ENCODE measurements at regions not wholly inside any gene's neighbourhood (a gene's known extent, or its start where the extent isn't known, plus 50 kb on each side); places are given as distances from the start of the nearest gene placed in this dataset.

DNA sequence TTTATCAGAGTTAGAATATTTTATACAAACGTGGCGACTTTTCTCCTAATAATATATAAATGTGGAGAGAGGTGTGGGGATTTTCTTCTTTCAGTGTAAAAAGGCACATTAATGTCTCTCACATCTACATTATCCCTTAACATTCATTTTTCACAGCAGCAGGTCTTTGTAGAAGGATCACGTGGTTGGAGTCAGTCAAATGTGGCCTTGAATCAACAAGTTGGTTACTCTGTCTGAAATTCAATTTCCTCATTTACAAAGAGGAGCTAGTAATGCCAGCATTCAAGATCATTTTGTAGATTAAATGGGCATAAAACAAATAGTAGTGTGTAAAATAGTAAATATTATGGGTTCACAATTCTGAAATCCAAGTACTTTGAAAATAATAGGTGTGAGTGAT, 183.1 kb upstream of the SEMA3E start:
- no peaks in the 10 kb centered on the region for H3K4me1 ChIP-seq (ENCODE audit: control insufficient read depth in 2 of 3, insufficient read depth in 2 of 3, low read depth in 1 of 3, low read length in 3 of 3)
- no peak overlapping the region for H3K9ac ChIP-seq (ENCODE audit: low read length in 3 of 3)
- intact Hi-C loops (cut with DNase I), result no loop called here
- H3K36me3 ChIP-seq (ENCODE audit: control insufficient read depth in 2 of 3, insufficient read depth in 3 of 3, low read length in 3 of 3), result no peaks in the 10 kb centered on the region
- TF ChIP-seq, protein P1, sequence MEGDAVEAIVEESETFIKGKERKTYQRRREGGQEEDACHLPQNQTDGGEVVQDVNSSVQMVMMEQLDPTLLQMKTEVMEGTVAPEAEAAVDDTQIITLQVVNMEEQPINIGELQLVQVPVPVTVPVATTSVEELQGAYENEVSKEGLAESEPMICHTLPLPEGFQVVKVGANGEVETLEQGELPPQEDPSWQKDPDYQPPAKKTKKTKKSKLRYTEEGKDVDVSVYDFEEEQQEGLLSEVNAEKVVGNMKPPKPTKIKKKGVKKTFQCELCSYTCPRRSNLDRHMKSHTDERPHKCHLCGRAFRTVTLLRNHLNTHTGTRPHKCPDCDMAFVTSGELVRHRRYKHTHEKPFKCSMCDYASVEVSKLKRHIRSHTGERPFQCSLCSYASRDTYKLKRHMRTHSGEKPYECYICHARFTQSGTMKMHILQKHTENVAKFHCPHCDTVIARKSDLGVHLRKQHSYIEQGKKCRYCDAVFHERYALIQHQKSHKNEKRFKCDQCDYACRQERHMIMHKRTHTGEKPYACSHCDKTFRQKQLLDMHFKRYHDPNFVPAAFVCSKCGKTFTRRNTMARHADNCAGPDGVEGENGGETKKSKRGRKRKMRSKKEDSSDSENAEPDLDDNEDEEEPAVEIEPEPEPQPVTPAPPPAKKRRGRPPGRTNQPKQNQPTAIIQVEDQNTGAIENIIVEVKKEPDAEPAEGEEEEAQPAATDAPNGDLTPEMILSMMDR (IDR thresholded peaks at IDR 0.05; ENCODE audit: borderline replicate concordance, extremely low read depth, insufficient read depth), result no peak
- H3K4me3 ChIP-seq (ENCODE audit: low read length in 3 of 3), result no peak overlapping the region
- DNase-seq, result no peak
- FAIRE-seq, result no peak
- no peaks in the 10 kb centered on the region for H3K27me3 ChIP-seq (ENCODE audit: control insufficient read depth, insufficient read depth, low read length)
- no peak overlapping the region for H3K27ac ChIP-seq (ENCODE audit: low read depth in 2 of 2, low read length in 2 of 2)
- H3K9me3 ChIP-seq (ENCODE audit: control insufficient read depth in 2 of 3, insufficient read depth in 1 of 3, low read length in 3 of 3), result no peaks in the 10 kb centered on the region

DNA sequence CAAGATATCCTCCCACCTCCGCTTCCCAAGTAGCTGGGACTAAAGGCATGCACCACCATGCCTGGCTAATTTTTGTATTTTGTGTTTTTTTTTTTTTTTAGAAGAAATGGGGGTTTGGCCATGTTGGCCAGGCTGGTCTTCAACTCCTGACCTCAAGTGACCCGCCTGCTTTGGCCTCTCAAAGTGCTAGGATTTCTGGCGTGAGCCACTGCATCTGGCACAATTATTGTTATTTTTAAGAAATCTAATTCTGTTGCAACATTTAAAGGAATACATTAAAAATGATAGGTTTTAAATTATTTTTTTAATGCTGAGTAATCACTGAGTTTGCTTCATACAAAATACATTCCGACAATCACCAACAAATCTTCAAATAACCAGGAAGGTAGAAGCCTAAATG, 178.1 kb upstream of the SEMA3E start:
- Histone ChIP-seq H3K9ac (ENCODE audit: low read length in 3 of 3) (no peak overlapping the region), H3K4me3 (ENCODE audit: low read length in 3 of 3) (no peak overlapping the region), H3K9me3 (ENCODE audit: control insufficient read depth in 2 of 3, insufficient read depth in 1 of 3, low read length in 3 of 3) (no peaks in the 10 kb centered on the region), H3K4me1 (ENCODE audit: control insufficient read depth in 2 of 3, insufficient read depth in 2 of 3, low read depth in 1 of 3, low read length in 3 of 3) (no peaks in the 10 kb centered on the region), H3K27ac (ENCODE audit: low read depth in 2 of 2, low read length in 2 of 2) (no peak overlapping the region), H3K27me3 (ENCODE audit: control insufficient read depth, insufficient read depth, low read length) (no peaks in the 10 kb centered on the region), H3K36me3 (ENCODE audit: control insufficient read depth in 2 of 3, insufficient read depth in 3 of 3, low read length in 3 of 3) (no peaks in the 10 kb centered on the region)
- FAIRE-seq (no peak), DNase-seq (no peak)
- TF ChIP-seq, protein P1 (IDR thresholded peaks at IDR 0.05; ENCODE audit: borderline replicate concordance, extremely low read depth, insufficient read depth), result no peak
- intact Hi-C loops (cut with DNase I), result no loop called here

GRCh38 chr7:83824214-83824613, 175.3 kb upstream of the SEMA3E start:
- FAIRE-seq, result no peak
- TF ChIP-seq, protein P1 (IDR thresholded peaks at IDR 0.05; ENCODE audit: borderline replicate concordance, extremely low read depth, insufficient read depth), result no peak
- DNase-seq, result no peak
- H3K36me3 ChIP-seq (ENCODE audit: control insufficient read depth in 2 of 3, insufficient read depth in 3 of 3, low read length in 3 of 3), result no peaks in the 10 kb centered on the region
- no peak overlapping the region for H3K27ac ChIP-seq (ENCODE audit: low read depth in 2 of 2, low read length in 2 of 2)
- H3K27me3 ChIP-seq (ENCODE audit: control insufficient read depth, insufficient read depth, low read length), result no peaks in the 10 kb centered on the region
- intact Hi-C loops (cut with DNase I), result no loop called here
- no peaks in the 10 kb centered on the region for H3K4me1 ChIP-seq (ENCODE audit: control insufficient read depth in 2 of 3, insufficient read depth in 2 of 3, low read depth in 1 of 3, low read length in 3 of 3)
- no peak overlapping the region for H3K9ac ChIP-seq (ENCODE audit: low read length in 3 of 3)
- no peak overlapping the region for H3K4me3 ChIP-seq (ENCODE audit: low read length in 3 of 3)
- H3K9me3 ChIP-seq (ENCODE audit: control insufficient read depth in 2 of 3, insufficient read depth in 1 of 3, low read length in 3 of 3), result no peaks in the 10 kb centered on the region

DNA sequence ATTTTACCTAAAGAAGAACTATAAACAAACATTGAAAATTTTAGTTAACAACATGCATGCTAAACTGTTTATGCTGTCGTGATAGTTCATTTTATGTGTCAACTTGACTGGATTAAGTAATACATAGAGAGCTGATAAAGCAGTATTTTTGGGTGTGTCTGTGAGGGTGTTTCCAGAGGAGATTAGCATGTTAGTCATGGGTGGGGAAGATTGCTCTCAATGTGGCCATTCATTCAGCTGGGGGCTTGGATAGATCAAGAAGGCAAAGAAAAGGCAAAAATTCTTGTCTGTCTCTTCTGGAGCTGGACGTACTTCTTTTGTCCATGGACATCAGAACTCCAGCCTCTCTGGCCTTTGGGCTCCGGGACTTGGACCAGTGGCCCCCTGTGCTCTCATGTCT, 172.9 kb upstream of the SEMA3E start:
- TF ChIP-seq, protein P1 (IDR thresholded peaks at IDR 0.05; ENCODE audit: borderline replicate concordance, extremely low read depth, insufficient read depth), result no peak
- no peak overlapping the region for H3K4me3 ChIP-seq (ENCODE audit: low read length in 3 of 3)
- no peak for DNase-seq
- no peaks in the 10 kb centered on the region for H3K9me3 ChIP-seq (ENCODE audit: control insufficient read depth in 2 of 3, insufficient read depth in 1 of 3, low read length in 3 of 3)
- H3K4me1 ChIP-seq (ENCODE audit: control insufficient read depth in 2 of 3, insufficient read depth in 2 of 3, low read depth in 1 of 3, low read length in 3 of 3), result no peaks in the 10 kb centered on the region
- no peak overlapping the region for H3K9ac ChIP-seq (ENCODE audit: low read length in 3 of 3)
- FAIRE-seq, result no peak
- intact Hi-C loops (cut with DNase I), result no loop called here
- H3K27me3 ChIP-seq (ENCODE audit: control insufficient read depth, insufficient read depth, low read length), result no peaks in the 10 kb centered on the region
- H3K27ac ChIP-seq (ENCODE audit: low read depth in 2 of 2, low read length in 2 of 2), result no peak overlapping the region
- no peaks in the 10 kb centered on the region for H3K36me3 ChIP-seq (ENCODE audit: control insufficient read depth in 2 of 3, insufficient read depth in 3 of 3, low read length in 3 of 3)
